HepG2 (cell line): ENCODE measurements at regions not wholly inside any gene's neighbourhood (a gene's known extent, or its start where the extent isn't known, plus 50 kb on each side); places are given as distances from the start of the nearest gene placed in this dataset.

Source experiments
- ASH2L ChIP-seq: fragments of 300-600, 200-600 bp; sonication (generic); IDR thresholded peaks from 2 replicates; pipeline ENCODE4 v1.7.0; 2017; ENCODE audit warnings: low read depth, mild to moderate bottlenecking, moderate library complexity, mixed read lengths, low read length; ENCODE audit not compliant: insufficient read length
- CBX1 ChIP-seq: IDR thresholded peaks from one replicate; pipeline ENCODE4 v1.6.1; 2016; ENCODE audit warnings: antibody characterized with exemption, low read depth
- NR2F2 ChIP-seq: IDR thresholded peaks from 2 replicates; pipeline ENCODE4 v1.6.1; 2012; ENCODE audit warnings: low read depth, inconsistent platforms, borderline replicate concordance
- RAD21 ChIP-seq: fragments of 450-650 bp; formaldehyde crosslinking; IDR thresholded peaks from 2 replicates; pipeline ENCODE4 v1.5.0; 2020; ENCODE audit warnings: mild to moderate bottlenecking
- RCOR2 ChIP-seq: IDR thresholded peaks from 2 replicates; pipeline ENCODE4 v1.6.1; 2016; ENCODE audit warnings: missing biosample characterization, missing genetic modification reagents
- SCMH1 ChIP-seq: sonication (generic); formaldehyde crosslinking; IDR thresholded peaks from 2 replicates; pipeline ENCODE4 v1.9.0; 2021; ENCODE audit warnings: missing genetic modification reagents, mild to moderate bottlenecking, borderline replicate concordance
- SMAD9 ChIP-seq: sonication (generic); formaldehyde crosslinking; IDR thresholded peaks from 2 replicates; pipeline ENCODE4 v1.5.1; 2020; ENCODE audit warnings: mild to moderate bottlenecking, missing genetic modification reagents
- SOX6 ChIP-seq, 2 experiments: fragments of 450-650 bp in 1 of 2; sonication (generic) in 1 of 2; formaldehyde crosslinking in 1 of 2; IDR thresholded peaks; 2 replicates each; pipeline versions ENCODE4 v1.4.0 to v1.6.1; 2017 to 2020; ENCODE audit warnings: antibody characterized with exemption in 1 of 2, mild to moderate bottlenecking in 1 of 2, missing genetic modification reagents in 1 of 2
- TBL1XR1 ChIP-seq: fragments of 150-350 bp; IDR thresholded peaks from 2 replicates; pipeline ENCODE4 v1.6.1; 2014; ENCODE audit warnings: borderline replicate concordance, low read length; ENCODE audit not compliant: partially characterized antibody
- TBX2 ChIP-seq: sonication (generic); formaldehyde crosslinking; IDR thresholded peaks from 2 replicates; pipeline ENCODE4 v1.5.0; 2020; ENCODE audit warnings: missing genetic modification reagents, mild to moderate bottlenecking, borderline replicate concordance
- U2AF1 ChIP-seq: fragments of 200-400 bp; formaldehyde crosslinking; optimal IDR thresholded peaks from 2 replicates; pipeline ENCODE3; 2017; ENCODE audit warnings: mild to moderate bottlenecking, low read depth, low read length
- ZNF317 ChIP-seq: sonication (generic); formaldehyde crosslinking; IDR thresholded peaks from 2 replicates; pipeline ENCODE4 v1.5.0; 2020; ENCODE audit warnings: mild to moderate bottlenecking, missing genetic modification reagents
- ZNF333 ChIP-seq: sonication (generic); formaldehyde crosslinking; IDR thresholded peaks from 2 replicates; pipeline ENCODE4 v1.4.0; 2020; ENCODE audit warnings: mild to moderate bottlenecking, missing genetic modification reagents, borderline replicate concordance
- ZNF512 ChIP-seq: sonication (generic); formaldehyde crosslinking; IDR thresholded peaks from 2 replicates; pipeline ENCODE4 v1.4.0; 2020; ENCODE audit warnings: mild to moderate bottlenecking, missing genetic modification reagents
- ZSCAN30 ChIP-seq: sonication (generic); formaldehyde crosslinking; IDR thresholded peaks from 2 replicates; pipeline ENCODE4 v1.5.0; 2020; ENCODE audit warnings: mild to moderate bottlenecking, missing genetic modification reagents

GRCh38 chr13:40063703-40064102 lies 408.2 kb downstream of the COG6 start (continued):
- no peak for TF ChIP-seq SOX6 (IDR thresholded peaks at IDR 0.05)
- peak; percentile 33 for TF ChIP-seq SOX6 (CRISPR knock-in tag; IDR thresholded peaks at IDR 0.05)
- no peak for TF ChIP-seq RAD21 (CRISPR knock-in tag)
- TF ChIP-seq ZSCAN30 (CRISPR knock-in tag), result no peak
- TF ChIP-seq NR2F2, result 0 out of 2 replicates have a peak, but pooled peaks have one; percentile 4
- TF ChIP-seq ZNF317 (CRISPR knock-in tag), result peak; percentile 18; the same call in 1 of the 2 replicates
- TF ChIP-seq CBX1, result no peak
- TF ChIP-seq ASH2L, result no peak
- no peak for TF ChIP-seq ZNF333 (CRISPR knock-in tag)
- no peak for TF ChIP-seq SCMH1
- peak; percentile 80; the same call in 1 of the 2 replicates for TF ChIP-seq TBX2 (CRISPR knock-in tag)
- TF ChIP-seq RCOR2 (CRISPR knock-in tag), result no peak
- TF ChIP-seq TBL1XR1, result no peak
- TF ChIP-seq SMAD9 (CRISPR knock-in tag), result no peak
- no peak for TF ChIP-seq U2AF1
- no peak for TF ChIP-seq ZNF512
